MM.1S (cell line): ENCODE measurements at regions not wholly inside any gene's neighbourhood (a gene's known extent, or its start where the extent isn't known, plus 50 kb on each side); places are given as distances from the start of the nearest gene placed in this dataset.

Source experiments
- EZH2phosphoT487 ChIP-seq: fragments of 300-600 bp; sonication (generic); IDR thresholded peaks from 2 replicates; pipeline ENCODE4 v1.6.1; 2018; ENCODE audit warnings: antibody characterized with exemption, low read length
- TF ChIP-seq, protein P1 (sequence below): fragments of 300-600 bp; sonication (generic); IDR thresholded peaks from 2 replicates; pipeline ENCODE4 v1.5.1; 2016; ENCODE audit warnings: antibody characterized with exemption, low read length, mixed read lengths

DNA sequence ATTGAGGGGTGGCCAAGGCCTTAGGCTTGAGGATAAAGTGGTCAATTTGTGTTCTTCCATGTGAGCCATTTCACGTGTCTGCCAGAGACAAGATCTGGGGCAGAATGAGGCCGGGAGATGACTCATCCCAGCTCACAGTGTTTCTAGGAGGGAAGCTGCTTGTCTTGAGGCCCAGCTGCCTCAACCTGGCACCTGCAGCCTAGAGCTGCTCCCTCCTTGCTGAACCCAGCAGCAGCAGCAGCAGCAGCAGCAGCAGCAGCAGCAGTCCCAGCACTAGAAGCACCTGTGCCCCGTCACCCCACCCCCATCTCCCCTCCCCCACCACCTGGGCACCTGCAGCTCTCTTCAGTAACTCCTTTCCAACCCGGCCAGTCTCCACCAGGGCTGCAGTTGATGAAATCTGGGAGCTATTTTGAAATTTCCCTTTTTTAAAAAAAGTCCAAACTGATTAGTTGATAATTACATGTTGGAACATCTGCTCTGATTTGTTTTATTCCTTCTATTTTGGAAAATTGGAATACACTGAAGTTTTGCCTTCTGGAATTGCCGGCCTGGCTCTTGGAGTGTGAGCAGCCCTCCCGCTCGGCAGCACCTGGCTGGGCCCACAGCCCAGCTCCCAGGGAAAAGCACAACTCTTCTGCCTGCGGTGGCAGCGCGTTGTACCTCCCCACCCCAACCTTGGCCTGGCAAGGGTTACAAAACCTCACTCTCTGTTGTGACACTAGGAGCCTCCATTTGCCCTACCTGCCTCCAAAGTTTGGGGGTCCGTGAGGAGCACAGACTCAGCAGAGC is 143.5 kb downstream of the NXPE2 start:
- TF ChIP-seq, protein P1, sequence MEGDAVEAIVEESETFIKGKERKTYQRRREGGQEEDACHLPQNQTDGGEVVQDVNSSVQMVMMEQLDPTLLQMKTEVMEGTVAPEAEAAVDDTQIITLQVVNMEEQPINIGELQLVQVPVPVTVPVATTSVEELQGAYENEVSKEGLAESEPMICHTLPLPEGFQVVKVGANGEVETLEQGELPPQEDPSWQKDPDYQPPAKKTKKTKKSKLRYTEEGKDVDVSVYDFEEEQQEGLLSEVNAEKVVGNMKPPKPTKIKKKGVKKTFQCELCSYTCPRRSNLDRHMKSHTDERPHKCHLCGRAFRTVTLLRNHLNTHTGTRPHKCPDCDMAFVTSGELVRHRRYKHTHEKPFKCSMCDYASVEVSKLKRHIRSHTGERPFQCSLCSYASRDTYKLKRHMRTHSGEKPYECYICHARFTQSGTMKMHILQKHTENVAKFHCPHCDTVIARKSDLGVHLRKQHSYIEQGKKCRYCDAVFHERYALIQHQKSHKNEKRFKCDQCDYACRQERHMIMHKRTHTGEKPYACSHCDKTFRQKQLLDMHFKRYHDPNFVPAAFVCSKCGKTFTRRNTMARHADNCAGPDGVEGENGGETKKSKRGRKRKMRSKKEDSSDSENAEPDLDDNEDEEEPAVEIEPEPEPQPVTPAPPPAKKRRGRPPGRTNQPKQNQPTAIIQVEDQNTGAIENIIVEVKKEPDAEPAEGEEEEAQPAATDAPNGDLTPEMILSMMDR: no peak
- no peak for TF ChIP-seq EZH2phosphoT487
